ENCODE measurements at regions not wholly inside any gene's neighbourhood (a gene's known extent, or its start where the extent isn't known, plus 50 kb on each side); places are given as distances from the start of the nearest gene placed in this dataset.
"Not testable (repeated sequence)": the region's sequence is repeated elsewhere in the genome, so short reads cannot be mapped to it uniquely, and the experiment has no call there.

DNA sequence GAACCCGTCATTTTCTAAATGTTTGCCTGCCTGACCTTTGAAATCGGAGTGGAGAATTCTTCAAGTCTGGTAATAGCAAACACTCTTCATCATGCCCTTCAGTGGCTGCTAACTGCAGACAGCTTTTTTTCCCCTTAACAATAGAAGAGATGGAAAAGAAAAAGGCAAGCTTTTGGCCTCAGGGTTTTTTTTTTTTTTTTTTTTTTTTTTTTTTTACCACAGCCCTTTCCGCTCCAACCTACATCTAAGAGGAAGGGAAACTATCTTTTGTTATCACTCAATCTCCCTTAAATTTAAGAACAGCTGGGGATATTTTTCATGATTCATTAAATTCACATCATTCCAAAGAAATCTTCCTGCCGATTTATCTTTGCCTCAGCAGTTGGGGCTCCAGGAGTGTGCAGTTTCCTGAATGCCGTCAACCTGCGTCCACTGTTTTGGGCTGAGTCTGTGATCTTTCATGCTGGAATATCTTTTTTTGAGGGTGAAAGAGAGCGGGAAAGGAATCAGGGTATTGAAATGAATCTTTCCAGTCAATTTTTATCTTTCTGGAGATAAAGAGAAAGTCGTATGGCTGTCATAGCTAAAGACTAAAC lies 144.5 kb upstream of the SMYD2 start:
- intact Hi-C loops (cut with micrococcal nuclease), result no loop called here
- no peak overlapping the region for H3K27ac ChIP-seq (replicated peaks)
- no peak for DNase-seq
- TF ChIP-seq, protein P1, sequence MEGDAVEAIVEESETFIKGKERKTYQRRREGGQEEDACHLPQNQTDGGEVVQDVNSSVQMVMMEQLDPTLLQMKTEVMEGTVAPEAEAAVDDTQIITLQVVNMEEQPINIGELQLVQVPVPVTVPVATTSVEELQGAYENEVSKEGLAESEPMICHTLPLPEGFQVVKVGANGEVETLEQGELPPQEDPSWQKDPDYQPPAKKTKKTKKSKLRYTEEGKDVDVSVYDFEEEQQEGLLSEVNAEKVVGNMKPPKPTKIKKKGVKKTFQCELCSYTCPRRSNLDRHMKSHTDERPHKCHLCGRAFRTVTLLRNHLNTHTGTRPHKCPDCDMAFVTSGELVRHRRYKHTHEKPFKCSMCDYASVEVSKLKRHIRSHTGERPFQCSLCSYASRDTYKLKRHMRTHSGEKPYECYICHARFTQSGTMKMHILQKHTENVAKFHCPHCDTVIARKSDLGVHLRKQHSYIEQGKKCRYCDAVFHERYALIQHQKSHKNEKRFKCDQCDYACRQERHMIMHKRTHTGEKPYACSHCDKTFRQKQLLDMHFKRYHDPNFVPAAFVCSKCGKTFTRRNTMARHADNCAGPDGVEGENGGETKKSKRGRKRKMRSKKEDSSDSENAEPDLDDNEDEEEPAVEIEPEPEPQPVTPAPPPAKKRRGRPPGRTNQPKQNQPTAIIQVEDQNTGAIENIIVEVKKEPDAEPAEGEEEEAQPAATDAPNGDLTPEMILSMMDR (IDR thresholded peaks at IDR 0.05; ENCODE audit: borderline replicate concordance), result no peak
- H3K4me3 ChIP-seq, result no peak overlapping the region
- H3K27me3 ChIP-seq (ENCODE audit: low read depth), result peaks cover 25% of the 10 kb centered on the region
- no peaks in the 10 kb centered on the region for H3K4me1 ChIP-seq
- no peaks in the 10 kb centered on the region for H3K9me3 ChIP-seq (replicated peaks)
- no peaks in the 10 kb centered on the region for H3K36me3 ChIP-seq

DNA sequence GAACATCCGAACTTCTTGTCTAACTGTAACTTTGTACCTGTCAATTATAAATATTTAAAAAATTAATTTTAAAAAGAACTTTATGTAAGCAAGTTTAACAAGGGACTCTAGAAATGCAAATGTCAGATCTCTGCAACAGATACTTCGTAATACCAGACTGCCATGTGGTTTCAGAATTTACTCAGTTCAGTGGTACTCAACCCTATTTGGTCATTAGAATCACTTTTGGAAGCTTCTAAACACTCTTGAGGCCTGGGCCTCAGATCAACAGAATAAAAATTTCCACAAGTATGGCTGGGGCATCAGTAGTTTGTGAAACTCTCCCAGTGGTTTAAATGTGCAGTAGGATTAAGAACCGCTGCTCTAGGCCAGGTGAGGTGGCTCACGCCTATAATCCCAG lies 139.5 kb upstream of the SMYD2 start:
- TF ChIP-seq, protein P1 (IDR thresholded peaks at IDR 0.05; ENCODE audit: borderline replicate concordance), result no peak
- Histone ChIP-seq H3K4me1 (no peaks in the 10 kb centered on the region), H3K27me3 (ENCODE audit: low read depth) (peaks cover 37% of the 10 kb centered on the region), H3K36me3 (no peaks in the 10 kb centered on the region), H3K27ac (replicated peaks) (no peak overlapping the region), H3K4me3 (no peak overlapping the region), H3K9me3 (replicated peaks) (no peaks in the 10 kb centered on the region)
- no peak for DNase-seq
- intact Hi-C loops (cut with micrococcal nuclease), result no loop called here

DNA sequence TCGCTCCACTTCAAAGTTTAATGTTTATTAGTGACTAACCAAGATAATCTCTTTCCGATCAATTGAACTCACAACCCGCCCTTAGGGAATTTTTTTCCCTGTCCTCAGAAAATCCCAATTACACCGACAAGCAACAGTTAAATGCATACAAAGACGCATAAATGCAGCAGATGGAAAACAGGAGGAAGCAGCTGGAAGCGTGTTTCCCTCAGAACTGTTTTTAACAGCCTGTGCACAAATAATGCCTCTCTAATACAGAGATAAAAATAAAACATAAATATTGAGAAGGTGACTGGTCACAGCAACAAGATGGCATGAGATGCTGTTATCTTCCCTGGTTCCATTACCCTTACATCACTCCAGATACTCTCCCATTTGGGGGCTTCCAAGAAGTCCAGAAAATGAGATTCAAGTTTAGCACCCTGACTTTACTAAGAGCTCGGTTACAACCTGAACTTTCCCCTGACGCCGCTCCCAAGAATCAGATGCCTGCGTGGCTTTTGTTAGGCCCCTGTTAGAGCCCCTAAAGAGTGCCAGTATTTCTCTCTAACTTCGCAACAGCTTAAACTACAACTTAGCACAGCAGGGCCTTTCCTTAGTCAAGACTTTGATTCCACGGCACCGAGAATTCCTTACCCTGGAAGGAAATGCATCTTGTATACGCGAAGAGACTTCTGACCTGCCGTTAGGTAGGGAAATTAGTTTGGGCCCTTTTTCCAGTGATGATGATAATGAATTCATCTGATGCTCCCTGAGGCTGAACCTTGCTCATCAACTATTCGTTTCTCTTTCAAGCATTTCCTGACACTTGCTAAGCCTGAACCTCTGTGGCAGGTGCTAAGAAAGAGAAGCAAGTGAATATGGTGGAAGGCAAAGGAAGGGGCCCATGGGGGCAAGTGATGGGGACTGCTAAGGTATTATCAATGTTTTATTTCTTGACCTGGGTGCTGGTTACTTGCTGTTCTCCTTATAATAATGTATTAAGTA lies 137.7 kb upstream of the SMYD2 start:
- Histone ChIP-seq H3K36me3 (no peaks in the 10 kb centered on the region), H3K27ac (replicated peaks) (no peak overlapping the region), H3K9me3 (replicated peaks) (no peaks in the 10 kb centered on the region), H3K4me1 (no peaks in the 10 kb centered on the region), H3K27me3 (ENCODE audit: low read depth) (peaks cover 31% of the 10 kb centered on the region), H3K4me3 (no peak overlapping the region)
- no peak for DNase-seq
- intact Hi-C loops (cut with micrococcal nuclease), result no loop called here
- TF ChIP-seq, protein P1 (IDR thresholded peaks at IDR 0.05; ENCODE audit: borderline replicate concordance), result no peak

DNA sequence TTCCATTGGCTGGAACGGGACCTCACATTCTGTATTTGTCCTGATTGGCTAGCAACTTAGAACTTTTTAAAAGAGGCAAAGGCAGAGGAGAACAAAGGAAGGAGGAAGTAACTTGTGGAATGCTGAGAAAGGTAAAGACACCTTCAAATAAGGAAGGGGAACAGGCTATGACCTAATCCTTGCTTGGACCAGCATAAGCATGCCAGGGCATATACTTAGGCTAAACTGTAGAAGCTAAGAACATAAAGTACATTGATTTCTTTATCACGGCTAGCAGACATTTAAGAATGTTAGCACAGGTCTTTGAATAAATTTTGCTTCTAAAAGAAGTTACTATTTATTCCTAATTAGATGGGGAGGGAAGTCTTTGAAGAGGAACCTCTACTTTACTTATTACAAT lies 136.4 kb upstream of the SMYD2 start:
- H3K27ac ChIP-seq (replicated peaks); DNase-seq; H3K4me3 ChIP-seq; H3K9me3 ChIP-seq (replicated peaks); H3K4me1 ChIP-seq; H3K36me3 ChIP-seq; intact Hi-C loops (cut with micrococcal nuclease): not testable (repeated sequence)
- H3K27me3 ChIP-seq (ENCODE audit: low read depth), result peaks cover 32% of the 10 kb centered on the region

DNA sequence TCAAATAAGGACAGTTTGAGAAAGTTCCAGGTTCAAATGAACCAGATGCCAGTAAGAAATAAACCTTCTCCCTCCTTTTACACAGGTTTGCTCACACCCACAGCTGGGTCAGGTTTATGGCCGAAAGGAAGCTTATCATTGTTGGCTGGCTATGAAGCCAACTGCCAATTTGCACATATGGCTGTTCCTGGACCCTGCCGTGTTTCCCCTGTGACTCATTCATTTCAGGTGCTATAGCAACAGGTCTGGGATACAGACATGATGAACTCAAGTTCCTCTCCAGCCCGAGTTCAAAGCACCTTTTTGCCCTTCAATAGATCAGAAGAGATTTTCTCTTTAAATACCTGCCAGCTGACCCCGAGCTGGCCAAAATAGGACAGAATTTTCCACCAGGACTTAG lies 134.4 kb upstream of the SMYD2 start:
- Histone ChIP-seq H3K9me3 (replicated peaks) (no peaks in the 10 kb centered on the region), H3K27me3 (ENCODE audit: low read depth) (peaks cover 23% of the 10 kb centered on the region), H3K27ac (replicated peaks) (no peak overlapping the region), H3K4me3 (no peak overlapping the region), H3K36me3 (no peaks in the 10 kb centered on the region), H3K4me1 (no peaks in the 10 kb centered on the region)
- no peak for DNase-seq
- TF ChIP-seq, protein P1 (IDR thresholded peaks at IDR 0.05; ENCODE audit: borderline replicate concordance), result no peak
- intact Hi-C loops (cut with micrococcal nuclease), result no loop called here
